HG02798 (cell line): ENCODE measurements at regions not wholly inside any gene's neighbourhood (a gene's known extent, or its start where the extent isn't known, plus 50 kb on each side); places are given as distances from the start of the nearest gene placed in this dataset.
A peak's percentile ranks its signal among the peaks of the same experiment; 100 is the strongest.

Experiments
- ATAC-seq: cut with Tn5 transposase; IDR thresholded peaks from one replicate; pipeline ENCODE4 v1.9.1; 2021; ENCODE audit warnings: mild to moderate bottlenecking; ENCODE audit not compliant: unreplicated experiment, poor library complexity

DNA sequence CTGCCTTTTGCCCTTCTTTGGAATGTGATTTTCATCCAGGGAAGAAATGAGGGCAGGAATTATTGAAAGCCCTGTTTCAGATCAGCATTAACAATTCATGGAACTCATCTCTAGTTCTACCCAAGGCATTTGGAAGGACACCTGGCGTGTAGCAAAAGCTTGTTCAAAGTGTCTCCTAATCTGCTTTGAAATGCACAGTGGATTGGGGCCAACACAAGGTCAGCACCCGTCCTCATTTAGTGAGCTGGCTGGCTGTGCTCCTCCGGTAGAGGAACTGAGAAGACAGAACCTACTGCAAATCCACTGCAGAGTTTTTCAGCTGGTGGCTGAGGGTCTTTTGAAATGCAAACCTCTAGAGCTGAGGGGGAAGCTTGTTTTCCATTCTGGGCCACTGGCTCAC lies 141.6 kb upstream of the STT3B start:
- ATAC-seq, result peak; percentile 66

DNA sequence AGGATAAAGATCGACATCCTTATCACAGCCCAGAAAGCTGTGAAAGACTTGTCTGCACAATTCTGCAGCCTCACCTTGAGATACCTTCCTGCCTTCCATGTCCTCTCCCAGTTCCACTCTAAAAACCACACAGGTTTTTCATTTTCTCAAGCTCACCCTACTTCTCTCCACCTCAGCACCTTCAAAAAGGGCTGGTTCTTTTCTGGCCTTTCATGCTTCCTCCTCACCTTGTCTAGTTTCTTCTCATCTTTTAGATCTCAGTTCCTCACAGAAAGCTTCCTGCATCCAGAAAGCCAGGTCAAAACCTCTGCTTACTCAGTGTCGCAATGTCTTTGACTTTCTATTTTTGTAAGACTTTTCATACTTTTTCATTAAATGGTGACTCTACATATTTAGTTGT lies 140.2 kb upstream of the STT3B start:
- peak; percentile 61 for ATAC-seq

DNA sequence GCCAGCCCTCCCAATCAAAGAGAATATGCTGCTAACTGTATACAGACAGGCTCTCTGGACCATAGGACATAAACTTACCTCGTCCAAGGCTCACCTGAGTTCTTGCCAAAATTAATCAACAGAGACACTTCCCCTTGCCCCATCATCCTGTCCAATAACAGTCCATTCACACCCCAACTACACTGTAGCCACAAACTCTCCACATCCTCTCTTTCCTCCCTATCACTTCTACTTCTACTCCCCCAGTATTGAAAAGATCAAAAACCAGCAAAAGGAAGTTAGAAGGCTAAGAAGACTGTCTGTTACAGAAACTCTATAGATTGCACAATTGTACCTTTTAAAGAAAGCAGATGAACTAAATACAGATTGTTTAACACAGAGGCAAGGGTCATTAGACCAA lies 133.5 kb upstream of the STT3B start:
- no peak for ATAC-seq

DNA sequence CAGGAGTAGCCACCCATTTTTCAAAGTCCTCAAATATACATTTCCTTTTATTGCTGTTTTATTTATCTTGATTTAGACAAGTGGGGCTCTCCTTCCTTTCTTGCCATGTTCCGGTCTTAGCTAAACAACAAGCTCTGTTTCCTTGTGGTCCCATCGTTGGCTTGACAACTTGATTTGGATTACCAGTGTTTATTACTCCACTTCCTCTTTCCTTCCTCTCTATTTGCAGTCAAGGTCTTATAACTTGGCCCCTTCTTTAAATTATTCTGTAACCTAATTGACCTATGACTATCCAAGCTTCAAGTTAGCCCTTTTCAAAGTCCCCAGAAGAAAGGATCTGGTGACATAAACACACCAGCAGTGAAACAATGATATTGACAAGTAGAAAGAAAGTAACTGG lies 130.6 kb upstream of the STT3B start:
- ATAC-seq, result no peak

DNA sequence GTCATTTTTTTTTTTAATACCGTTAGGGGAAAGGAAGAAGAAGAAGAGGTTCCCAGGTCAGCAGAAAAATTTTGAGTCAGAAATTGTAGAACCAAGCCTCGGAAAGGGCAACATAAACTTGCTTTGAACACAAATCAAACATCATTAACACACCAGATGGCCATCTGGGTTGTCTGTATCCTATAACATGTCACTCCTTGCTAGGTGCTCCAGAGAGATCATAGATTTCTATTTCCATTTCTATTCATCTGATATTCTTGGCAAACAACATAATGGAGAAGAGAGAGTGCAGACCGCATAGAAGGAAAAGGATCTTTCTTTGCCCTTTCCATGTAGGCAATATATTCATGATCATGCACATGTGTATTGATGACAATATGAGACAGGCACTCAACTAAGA lies 129.5 kb upstream of the STT3B start:
- ATAC-seq, result no peak

DNA sequence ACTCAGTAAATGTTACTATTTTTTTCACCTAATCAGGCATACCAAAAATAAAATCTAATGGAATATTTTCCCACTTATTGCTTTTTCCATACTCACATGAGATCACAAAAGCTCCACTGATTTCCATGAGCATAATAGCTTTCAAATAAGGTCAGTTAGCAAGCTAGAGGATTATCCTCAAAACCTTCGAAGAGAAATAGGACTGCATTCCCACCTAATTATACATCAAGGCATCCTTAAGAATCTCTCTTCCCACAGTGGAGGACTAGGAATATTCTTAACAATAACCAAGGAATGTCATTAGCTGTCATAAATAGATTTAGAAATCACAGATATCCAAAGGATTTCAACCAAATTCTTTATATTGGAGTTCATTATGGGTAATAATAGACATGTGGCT lies 127.9 kb upstream of the STT3B start:
- ATAC-seq, result no peak

DNA sequence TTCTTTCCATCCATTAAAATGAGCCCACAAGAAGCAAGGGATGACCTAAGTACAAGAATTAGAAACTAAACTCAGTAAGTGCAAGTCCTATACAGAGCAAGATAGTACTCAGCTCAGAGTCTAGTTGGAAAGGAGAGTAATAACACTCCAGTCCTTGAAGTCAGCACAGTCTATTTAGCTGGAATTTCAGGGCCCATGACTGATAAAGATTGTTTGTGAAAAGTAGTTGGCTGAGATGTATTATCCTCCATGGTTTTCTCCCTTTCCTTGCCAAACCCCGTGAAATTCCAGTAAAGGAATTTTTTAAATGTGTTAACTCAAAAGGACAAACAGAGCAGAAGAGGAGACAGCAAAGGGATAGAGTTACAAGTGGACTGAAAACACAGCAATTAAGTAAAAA lies 127.2 kb upstream of the STT3B start:
- no peak for ATAC-seq

GRCh38 chr3:31406896-31407295 lies 125.8 kb upstream of the STT3B start:
- ATAC-seq, result no peak

DNA sequence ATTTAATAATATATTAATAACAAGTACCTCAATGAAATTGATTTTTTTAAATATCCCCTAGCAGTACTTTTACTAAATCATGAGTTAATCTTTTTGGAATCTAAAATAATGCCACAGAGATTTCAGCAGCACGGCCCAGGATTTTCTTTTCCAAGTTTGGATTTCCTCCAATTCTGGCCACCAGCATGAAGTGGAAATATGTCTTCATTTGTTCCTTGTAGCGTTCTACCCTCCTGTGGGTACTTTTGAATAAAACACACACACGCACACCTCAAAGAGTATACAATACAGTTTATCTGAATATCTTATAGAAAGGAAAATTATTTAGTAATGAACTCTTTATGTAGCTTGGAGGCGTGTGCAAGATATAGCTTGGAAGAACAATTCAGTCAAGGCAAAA lies 125.1 kb upstream of the STT3B start:
- ATAC-seq, result no peak

DNA sequence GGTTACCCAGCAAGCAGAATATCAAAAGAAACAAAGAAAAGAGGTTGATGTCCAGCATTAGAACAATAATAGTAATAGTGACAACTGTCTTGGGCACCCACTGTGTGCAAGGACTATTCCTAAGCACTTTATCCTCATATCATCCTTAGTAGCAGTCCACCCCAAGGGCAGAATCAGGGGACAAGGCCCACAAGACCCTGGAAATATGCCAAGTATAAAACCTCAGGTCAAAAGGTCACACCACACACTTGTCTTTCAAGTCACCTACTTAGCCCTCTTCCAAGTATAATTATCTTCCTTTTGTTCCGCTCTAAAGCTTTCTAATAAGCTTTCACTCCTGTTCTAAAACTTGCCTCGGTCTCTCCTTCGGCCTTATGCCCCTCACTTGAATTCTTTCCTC lies 124.0 kb upstream of the STT3B start:
- no peak for ATAC-seq

GRCh38 chr3:31409389-31409788 lies 123.3 kb upstream of the STT3B start:
- no peak for ATAC-seq

DNA sequence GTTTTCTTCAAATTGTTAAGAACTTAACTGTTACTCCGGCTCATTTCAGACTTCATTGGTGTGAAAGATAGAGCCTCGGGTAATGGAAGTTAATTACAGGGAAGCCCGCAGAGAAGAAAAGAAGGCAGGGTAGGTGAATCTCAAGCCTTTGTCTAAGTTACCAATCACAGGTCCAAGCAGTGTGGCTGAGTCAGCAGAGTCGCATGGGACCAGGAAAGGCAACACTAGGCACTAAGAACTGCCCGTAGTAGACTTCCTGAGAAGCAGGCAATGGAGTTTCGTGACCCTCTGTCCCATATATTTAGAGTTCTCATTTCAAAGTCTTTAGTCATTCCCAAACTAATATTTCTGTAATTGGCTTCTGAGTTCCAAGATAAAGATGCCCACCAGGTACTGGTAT lies 122.9 kb upstream of the STT3B start:
- ATAC-seq, result no peak

GRCh38 chr3:31410411-31410810 lies 122.3 kb upstream of the STT3B start:
- ATAC-seq, result no peak

DNA sequence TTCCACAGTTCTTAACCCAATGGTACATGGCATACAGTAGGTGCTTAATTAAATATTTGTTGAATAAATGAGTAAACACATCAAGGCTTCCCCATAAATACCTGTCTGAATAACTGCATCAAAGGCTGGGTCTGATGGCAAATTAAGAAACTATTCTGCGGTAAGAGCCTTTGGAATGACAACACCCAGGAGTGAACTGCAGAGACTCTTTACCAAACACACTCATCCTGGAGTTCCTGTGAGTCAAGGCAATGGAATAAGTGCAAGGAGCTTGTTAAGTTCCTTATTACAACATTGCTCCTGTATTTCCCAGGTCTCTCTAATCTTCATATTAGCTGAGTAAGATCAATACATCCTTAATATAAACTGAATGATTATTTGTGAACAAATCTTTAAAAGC lies 119.9 kb upstream of the STT3B start:
- no peak for ATAC-seq

GRCh38 chr3:31413515-31413914 lies 119.2 kb upstream of the STT3B start:
- ATAC-seq, result no peak

- ATAC-seq, result no peak
Observed at GRCh38 chr3:31416980-31417379, 115.7 kb upstream of the STT3B start.

GRCh38 chr3:31417486-31417885 lies 115.2 kb upstream of the STT3B start:
- no peak for ATAC-seq

- ATAC-seq, result no peak
Observed at GRCh38 chr3:31420311-31420710, 112.4 kb upstream of the STT3B start.

- peak; percentile 83 for ATAC-seq
Observed at GRCh38 chr3:31421314-31422048, 111.2 kb upstream of the STT3B start.

- no peak for ATAC-seq
Observed at GRCh38 chr3:31422237-31422636, 110.5 kb upstream of the STT3B start.

DNA sequence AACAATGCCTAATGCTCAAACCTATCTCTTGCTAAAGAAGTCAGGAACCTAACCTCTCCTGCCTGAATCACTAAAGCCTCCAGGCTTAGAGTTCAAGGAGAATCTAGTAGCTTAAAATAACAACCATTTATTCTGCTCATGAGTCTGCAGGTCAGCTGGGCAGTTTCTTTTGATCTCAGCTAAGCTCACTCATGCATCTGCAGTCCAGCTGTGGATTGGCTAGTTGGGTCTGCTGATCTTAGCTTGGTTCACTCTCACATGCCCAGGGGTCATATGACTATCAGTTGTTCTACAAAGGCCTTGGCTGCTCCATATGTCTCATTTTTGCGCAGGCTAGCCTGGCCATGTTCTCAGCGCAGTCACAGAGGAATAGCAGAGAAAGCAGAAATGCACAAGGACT lies 109.2 kb upstream of the STT3B start:
- ATAC-seq, result no peak

DNA sequence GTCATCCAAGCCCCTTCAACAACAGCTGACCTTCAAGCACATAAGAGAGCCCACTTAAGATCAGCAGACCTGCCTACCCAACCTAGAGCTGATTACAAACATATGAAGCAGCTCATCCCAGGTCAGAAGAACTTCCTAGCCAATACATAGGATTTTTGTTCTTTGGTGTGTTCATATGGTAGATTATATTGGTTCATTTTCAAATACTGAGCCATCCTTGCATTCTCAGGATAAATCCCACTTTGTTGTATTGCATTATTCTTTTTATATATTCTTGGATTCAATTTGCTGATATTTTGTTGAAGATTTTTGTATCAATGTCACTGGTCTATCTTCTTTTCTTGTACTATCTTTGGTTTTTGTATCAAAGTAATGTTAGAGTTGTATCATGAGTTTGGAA lies 107.3 kb upstream of the STT3B start:
- ATAC-seq, result no peak

DNA sequence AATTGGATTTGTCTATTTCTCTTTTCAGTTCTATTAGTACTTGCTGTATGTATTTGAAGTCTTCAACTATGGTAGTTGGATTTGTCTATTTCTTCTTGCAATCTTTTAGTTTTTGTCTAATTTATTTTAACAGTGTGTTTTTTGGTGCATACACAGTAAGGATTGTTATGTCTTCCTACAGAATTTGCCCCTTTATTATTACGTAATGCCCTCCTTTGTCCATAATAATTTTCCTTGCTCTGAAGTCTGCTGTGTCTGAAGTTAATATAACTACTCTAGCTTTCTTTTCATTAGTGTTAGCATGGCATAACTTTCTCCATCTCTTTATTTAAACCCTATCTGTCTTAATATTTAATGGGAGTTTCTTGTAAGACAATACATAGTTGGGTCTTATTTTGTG lies 105.1 kb upstream of the STT3B start:
- no peak for ATAC-seq
